ENCODE measurements at regions not wholly inside any gene's neighbourhood (a gene's known extent, or its start where the extent isn't known, plus 50 kb on each side); places are given as distances from the start of the nearest gene placed in this dataset.

GRCh38 chr2:172220121-172220520 is 117.4 kb upstream of the DLX2 start:
- TF ChIP-seq CTCF (IDR thresholded peaks at IDR 0.05) (no peak), EZH2 (IDR thresholded peaks at IDR 0.05; ENCODE audit: borderline replicate concordance, insufficient read depth, low read depth, low read length, poor library complexity, severe bottlenecking) (no peak)
